Activated gamma-delta T cell treated with anti-CD3 and anti-CD28 coated beads, Interleukin-2, amount 50 U/mL, for 16 hours (primary cell): ENCODE measurements at regions not wholly inside any gene's neighbourhood (a gene's known extent, or its start where the extent isn't known, plus 50 kb on each side); places are given as distances from the start of the nearest gene placed in this dataset.
"Not testable (repeated sequence)": the region's sequence is repeated elsewhere in the genome, so short reads cannot be mapped to it uniquely, and the experiment has no call there.

Experiments used
- DNase-seq: peaks from one replicate; pipeline ENCODE4 v3.0.0-alpha.2; 2020; ENCODE audit warnings: low read depth

DNA sequence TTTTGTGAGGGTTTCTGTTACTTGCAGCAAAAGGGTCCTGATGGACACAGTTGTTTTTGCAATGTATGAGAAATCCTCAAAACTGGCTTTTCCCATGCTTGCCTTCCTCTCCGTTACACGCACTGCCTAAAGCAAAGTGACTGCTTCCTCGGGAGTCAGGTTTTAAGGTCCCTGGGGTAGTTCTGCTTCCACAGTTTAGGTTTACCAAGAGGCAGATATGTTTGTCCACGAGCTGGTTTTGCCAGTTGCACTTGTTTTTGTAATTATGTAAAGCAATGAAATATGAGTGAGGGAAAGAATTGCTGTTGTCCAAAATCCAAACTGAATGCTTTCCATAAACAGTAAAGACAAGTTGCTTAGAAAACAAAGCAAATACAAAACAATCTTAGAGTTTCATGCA, 290.7 kb upstream of the AMIGO2 start:
- DNase-seq, result no peak

DNA sequence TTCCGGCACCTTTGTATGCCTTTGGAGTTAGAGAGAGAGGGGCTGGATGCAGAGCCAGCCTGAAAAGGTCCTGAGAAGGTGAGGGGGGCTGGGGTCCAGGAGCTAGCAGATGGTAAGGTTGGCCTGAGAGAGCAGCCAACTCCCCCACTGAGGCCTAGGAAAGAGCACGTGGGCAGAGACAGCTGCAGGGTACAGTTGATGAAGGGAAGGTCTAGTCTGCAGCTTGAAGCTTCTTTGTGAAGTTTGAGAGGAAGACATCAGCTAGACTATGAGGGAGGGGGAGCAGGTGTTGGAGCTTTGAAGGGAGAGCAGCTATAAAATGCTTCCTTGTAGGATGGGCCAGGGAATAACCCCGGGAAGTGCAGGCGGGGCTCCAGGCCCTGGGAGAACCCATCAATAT, 289.3 kb upstream of the AMIGO2 start:
- no peak for DNase-seq

DNA sequence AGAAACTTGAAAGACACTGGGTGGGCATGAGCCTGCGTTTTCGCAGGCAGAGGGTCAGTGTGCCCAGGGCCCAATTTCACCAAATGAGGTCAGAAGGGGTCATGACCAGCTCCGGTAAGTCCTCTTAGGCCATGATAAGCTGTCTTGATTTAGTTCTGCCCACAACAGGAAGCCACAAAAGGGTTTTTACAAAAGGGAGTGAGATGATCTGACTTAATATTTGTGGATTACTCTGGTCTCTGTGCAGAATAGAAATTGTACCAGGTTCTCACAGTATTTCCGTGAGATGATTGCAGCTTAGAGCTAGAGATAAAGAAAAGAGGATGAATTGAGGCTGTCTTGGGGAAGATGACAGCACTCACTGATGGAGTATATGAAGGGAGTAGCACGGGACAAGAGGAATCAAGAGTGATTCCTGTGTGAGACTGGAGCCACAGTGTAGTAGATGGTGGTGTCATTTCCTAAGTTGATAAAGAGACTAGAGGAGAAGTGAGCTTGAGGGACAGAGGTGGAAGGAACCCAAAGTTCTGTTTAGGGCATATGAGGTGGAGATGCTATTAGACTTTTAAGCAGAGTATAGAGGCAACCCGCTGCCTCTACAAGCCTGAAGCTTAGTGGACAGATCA, 288.3 kb upstream of the AMIGO2 start:
- no peak for DNase-seq

DNA sequence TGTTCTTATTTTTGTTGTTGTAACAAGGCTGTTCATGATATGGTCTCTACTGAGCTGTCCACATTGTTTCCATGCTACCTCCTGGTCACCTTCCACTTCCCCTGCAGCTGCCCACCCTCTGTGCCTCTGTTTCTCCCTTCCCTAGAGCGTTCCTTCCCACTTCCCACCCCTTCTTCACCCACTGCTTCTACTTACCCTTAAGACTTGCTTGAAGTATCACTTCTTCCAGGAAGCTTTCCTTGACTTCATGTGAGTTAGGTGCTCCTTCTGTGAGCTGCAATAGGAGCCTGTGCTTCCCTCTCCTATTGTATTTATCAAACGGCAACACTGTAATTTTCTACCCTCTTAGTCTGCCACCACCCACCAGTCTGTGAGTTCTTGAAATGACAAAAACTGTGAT, 286.8 kb upstream of the AMIGO2 start:
- no peak for DNase-seq

DNA sequence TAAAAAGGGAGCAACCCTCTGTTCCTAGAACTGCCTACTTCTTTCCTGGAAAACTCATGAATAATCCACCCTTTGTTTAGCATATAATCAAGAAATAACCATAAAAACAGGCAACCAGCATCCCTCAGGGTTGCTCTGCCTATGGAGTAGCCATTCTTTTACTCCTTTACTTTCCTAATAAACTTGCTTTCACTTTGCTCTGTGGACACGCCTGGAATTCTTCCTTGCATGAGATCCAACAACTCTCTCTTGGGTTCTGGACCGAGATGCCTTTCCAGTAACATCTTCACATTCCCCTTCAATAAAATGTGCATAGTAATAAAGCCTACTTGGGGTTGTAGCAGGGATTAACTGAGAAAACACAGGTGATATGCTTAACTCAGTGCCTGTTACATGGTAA, 286.4 kb upstream of the AMIGO2 start:
- no peak for DNase-seq

DNA sequence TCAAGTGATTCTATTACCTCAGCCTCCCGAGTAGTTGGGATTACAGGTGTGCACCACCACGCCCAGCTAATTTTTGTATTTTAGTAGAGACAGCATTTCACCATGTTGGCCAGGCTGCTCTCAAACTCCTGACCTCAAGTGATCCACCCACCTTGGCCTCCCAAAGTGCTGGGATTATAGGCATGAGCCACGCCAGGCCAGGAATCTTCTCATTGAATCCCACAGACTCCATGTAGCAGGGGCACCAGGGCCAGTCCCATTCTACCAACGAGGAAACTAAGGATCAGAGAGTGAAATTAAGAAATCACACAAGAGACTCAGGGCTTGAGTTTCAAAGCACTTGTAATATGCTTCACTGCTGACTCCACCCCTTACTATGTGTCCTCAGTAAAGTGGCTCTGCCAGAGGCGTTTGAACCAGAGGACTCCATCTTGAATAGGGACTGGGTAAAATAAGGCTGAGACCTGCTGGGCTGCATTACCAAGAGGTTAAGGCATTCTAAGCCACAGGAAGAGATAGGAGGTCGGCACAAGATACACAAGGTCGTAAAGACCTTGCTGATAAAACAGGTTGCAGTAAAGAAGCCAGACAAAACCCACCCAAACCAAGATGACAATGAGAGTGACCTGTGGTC, 285.8 kb upstream of the AMIGO2 start:
- DNase-seq, result not testable (repeated sequence)

DNA sequence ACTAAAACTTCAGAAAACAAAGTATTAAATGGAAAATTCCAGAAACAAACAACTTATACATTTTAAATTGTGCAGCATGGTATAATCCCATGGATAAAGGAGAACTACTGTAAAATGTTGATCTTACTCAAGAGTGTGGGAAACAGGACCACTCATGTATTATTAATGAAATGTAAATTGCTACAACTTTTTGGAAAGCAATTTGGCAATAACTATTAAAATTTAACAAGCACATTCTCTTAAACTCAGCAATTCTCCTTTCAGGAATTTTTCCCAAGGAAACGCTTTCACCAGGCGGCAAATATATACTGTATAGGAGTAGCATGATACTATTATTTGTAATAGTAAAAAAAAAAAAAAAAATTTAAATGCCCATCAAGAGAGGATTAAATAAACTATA, 284.5 kb upstream of the AMIGO2 start:
- no peak for DNase-seq

DNA sequence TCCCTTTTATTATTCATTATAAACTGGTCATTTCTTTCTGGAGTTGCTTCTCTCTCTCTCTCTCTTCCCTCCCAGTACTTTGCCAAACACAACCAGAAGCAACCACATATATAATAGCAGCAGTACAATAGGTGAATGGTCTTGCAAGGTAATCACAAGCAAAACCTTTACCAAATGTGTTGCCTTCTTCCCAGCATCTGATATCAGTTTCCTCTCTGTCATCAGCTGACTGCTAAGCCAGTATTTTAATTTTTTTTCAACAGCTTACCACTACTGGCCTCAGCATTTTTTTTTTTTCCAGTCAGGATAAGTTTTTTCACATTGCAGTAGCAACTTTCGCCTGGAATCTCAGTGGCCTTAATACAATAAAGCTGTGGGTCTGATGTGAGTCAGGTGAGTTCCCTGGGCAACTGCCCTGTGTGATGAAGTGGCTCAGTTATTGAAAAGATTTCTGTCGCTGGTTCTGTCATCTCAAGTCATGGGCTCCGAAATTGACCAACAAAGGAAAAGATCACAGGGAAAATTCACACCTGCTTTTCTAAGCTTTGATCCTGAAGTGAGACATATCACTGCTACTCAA, 282.5 kb upstream of the AMIGO2 start:
- no peak for DNase-seq

DNA sequence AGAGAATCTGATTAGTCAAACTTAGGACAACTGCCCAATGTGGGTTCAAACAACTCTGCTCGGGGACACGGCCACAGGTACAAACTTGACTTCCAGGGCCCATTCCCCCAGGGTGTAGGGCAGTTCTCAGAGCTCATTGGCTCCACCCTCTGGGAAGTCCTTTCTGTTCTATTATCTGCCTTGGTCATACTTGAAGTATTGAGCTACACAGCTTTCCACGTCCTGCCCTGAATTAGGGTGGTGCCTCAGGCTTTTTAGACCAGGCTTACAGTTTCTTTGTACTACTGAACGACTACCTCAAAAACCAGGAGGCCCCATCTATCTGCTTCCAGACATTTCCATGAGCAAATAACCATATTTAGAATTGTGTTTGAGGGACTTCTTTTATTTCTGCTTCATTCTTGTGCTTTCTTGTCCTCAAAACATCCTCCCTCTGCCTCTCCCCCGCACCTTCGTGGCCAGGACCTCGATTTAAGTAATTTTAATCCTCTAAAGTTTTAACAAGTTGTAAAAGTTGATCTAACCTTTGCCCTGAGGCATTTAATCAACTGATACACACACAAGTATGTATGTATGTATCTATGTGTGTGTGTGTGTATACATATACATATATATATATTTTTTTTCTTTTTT, 281.7 kb upstream of the AMIGO2 start:
- DNase-seq, result peak; percentile 10

DNA sequence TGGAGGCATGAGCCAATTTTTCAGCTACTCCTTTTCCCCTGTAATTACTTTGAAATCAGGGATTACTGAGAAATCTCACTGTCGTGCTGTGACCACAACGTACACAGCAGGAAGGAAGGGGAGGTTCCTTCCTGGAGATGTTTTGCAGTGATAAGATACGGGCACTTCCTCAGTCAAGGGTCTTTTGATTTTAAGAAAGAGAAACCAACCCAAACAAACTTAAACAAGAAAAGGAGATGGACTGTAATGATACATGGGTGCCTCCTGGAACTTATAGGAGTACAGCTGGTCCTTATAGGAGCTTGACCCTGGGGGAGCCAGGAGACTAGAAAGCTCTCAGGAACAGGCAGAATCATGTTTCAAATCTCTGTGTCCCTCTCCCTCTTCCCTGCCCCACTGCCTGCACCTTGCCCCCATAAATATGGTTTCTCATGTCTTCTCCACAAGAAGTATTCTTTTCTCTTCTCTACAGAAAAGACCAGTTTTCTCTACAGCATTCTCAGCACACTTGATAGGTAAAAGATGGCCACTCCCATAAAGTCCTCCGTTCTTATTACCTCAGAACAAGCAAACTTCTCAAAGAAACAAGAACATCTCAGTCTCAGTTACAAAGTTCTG, 281.1 kb upstream of the AMIGO2 start:
- DNase-seq, result peak; percentile 29

DNA sequence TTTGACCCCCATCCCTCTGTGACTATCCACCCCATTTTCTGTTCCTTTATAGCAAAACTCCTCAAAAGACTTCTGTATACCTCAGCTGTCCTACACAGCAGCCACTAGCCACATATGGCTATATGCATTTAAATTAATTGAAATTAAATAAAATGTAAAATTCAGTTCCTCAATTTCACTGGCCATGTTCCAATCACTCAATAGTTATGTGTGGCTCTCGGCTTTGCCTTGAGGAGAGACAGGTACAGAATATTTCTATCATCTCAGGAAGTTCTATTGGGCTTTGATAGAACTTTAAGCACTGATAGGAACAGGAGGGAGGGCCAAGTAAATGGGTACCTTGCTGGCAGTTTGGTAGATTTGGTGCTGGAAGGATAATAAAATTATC, 280.3 kb upstream of the AMIGO2 start:
- DNase-seq, result no peak

DNA sequence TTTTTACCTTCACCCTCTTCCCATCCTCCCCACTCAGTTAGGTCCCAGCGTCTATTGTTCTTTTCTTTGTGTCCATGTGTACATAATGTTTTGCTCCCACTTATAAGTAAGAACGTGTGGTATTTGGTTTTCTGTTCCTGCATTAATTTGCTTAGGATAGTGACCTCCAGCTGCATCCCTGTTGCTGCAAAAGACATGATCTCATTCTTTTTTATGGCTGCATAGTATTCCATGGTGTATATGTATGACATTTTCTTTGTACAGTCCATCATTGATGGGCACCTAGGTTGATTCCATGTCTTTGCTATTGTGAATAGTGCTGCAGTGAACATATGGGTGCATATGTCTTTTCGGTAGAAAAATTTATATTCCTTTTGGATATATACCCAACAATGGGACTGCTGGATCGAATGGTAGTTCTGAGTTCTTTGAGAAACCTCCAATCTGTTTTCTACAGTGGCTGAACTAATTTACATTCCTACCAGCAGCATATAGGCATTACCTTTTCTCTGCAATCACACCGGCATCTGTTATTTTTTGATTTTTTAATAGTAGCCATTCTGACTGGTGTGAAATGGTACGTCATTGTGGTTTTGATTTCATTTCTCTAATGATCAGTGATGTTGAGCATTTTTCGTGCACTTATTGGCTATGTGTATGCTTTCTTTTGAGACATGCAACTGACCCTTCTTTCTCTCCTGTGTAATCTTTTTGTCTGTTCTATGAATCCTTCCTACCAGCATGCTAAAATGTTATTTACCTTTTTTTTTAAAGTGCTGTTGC, 279.7 kb upstream of the AMIGO2 start:
- DNase-seq, result no peak

DNA sequence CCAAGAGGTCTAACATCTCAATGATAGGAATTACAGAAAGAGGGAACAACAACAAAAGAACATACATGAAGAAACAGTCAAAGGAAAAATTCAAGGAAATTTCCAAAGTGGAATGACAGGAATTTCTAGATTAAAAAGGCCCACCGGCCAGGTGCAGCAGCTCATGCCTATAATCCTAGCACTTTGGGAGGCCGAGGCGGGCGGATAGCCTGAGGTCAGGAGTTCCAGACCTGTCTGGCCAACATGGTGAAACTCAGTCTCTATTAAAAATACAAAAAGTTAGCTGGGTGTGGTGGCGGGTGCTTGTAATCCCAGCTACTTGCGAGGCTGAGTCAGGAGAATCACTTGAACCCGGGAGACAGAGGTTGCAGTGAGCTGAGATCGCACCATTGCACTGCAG, 277.2 kb upstream of the AMIGO2 start:
- DNase-seq, result not testable (repeated sequence)

DNA sequence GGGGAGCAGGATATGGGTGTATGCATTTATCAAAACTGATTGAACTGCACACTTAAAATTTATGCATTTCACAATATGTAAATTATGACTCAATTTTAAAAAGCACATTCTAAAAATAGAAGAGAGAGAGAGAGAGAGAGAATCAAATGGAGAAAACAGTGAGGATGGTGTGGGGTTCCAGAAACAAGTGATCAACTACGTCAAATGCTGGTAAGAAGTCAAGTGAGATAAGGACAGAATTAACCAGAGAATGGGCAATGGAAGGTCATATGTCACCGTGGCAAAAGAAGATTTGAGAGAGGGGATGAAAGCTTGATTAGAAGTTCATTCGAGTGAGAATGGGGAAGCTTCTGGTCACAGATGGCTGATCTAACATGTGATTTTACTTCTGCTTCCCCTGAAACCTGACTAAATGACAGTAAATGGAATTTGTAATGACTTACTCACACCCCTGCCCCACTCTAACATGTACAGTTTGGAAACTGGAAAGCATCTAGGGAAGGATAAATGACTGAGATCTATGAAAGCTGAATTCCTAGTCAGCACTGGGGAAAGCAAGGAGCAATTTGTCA, 276.5 kb upstream of the AMIGO2 start:
- DNase-seq, result no peak

DNA sequence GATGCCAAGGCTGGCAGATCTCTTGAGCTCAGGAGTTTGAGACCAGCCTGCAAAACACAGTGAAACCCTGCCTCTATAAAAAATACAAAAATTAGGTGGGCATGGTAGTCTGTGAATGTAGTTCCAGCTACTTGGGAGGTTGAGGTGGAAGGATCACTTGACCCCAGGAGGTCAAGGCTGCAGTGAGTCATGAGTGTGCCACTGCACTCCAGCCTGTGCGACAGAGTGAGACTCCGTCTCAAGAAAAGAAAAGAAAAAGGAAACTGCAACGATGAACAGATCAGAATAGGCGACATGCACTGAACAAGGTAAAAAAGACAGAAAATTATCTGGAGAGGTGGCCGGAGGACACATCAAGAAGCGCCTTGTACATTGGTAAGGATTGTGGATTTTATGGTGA, 273.7 kb upstream of the AMIGO2 start:
- no peak for DNase-seq

DNA sequence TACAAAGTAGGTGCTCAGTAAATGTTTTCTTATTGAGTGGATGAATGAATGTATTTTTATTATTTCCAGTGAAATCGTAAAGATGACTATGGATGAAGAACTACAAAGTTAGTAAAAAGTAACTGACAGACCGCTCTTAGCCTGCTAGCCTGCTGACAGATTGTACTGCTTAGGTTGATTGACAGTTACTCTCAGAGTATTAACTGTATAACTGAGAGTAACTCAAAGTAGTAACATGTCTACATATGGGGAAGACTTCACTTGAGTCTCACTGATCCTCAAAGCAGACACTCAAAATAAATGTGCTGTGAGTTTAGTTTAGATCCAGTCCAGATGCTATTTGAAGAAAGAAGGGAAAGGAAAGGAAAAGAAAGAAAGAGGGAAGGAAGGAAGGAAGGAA, 272.3 kb upstream of the AMIGO2 start:
- DNase-seq, result no peak

DNA sequence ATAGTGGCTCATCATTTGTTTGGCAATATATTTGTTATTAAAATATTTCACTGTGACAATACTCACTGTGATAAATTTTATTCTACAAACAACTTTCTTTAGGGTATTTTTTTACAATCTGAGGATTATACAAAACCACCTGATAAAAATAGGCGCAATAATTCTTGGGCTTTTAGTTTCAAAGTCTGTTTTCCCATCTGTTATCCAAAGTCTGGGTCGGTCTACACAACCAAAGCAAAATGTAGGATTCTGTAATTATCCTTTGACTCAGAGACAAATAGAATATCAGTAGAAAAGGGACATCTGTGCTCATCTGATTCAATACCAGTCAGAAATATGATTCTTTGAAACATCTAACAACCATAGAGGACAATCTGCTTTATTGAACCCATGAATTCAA, 271.8 kb upstream of the AMIGO2 start:
- DNase-seq, result no peak

DNA sequence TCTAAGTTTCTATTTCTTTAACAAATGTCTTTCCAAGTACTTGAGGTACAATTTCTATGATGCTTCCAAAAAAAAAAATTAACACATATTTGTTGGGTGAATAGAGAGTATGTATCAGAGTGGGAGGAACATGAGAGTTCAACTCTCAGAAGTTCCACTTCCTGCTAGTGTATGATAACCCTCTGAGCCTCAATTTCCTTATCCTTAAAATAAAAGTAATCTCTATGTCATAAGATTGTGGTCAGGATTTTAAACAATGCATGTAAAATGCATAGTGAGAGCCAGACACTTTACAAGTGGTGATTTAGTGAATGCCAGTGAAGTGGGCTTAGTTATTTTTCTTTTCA, 270.3 kb upstream of the AMIGO2 start:
- no peak for DNase-seq

DNA sequence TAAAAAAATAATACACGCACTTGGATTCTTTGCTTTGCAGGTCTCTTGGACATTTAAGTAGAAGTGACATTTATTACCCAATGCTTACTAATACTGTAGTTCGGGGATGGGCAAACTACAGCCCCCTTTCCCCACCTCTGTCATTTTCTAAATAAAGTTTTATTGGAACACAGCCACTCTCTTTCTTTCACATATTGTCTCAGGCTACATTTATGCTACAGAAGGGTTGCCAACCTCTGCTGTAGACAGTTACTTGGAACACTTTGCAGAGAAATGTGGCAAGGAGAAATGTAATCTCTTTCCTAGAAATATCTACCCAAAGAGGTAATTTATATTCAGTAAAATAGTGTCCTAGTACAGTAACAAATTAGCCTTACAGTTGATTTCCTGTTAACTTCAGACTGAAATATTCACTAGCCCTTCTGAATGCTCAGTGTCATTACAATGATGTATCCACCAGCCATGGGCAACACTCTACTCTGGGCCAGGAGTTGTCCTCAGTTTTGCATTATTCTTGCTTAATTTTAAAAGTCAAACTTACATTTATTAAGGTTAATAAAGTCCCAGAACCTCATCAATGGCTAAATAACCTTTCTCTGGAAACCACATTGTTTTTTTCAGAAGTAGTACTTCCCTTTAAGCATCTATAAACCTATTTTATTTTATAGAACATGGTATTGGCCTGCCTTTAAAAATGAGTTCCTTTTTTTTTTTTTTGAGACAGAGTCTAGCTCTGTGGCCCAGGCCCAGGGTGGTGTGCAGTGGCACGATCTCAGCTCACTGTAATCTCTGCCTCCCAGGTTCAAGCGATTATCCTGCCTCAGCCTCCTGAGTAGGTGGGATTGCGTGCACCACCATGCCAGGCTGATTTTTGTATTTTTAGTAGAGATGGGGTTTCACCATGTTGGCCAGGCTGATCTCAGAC, 269.6 kb upstream of the AMIGO2 start:
- DNase-seq, result no peak

DNA sequence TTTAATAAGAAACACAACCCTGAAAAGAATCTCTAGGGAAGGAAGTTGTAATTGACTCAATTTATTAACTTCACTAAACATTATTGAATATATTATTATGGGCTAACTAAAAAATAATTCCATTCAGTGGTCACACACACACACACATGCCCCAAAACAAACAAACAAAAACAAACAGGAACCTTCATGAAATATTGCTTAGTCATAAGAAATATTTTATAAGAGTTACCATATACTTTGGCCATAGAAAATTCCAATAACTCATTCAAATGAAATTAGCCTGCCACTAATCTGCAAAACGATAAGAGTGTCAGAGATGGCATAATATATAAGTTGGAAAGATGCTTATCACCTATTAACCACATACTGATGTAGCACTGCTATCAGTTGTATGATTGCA, 268.4 kb upstream of the AMIGO2 start:
- no peak for DNase-seq
